IMR-90 (cell line): ENCODE measurements at regions not wholly inside any gene's neighbourhood (a gene's known extent, or its start where the extent isn't known, plus 50 kb on each side); places are given as distances from the start of the nearest gene placed in this dataset.

Experiments
- ATAC-seq: fragments of 200-7000 bp; cut with Tn5 transposase; 2 replicates; pipeline ENCODE4 v1.9.1; 2020; ENCODE audit warnings: low read depth, mild to moderate bottlenecking, moderate library complexity
- BruUV-seq: library from RNA; stranded (reverse); fragments of 400-500 nt; replicated peaks from 2 replicates; lab custom pipeline; 2021; lab: Mats Ljungman, UMichigan
- CTCF ChIA-PET: fragments of 300-600 bp; formaldehyde crosslinking; extraction: SDS; loops from one replicate; lab custom pipeline; 2021; ENCODE audit warnings: antibody characterized with exemption; lab: Yijun Ruan, JAX
- POLR2A ChIA-PET: fragments of 300-600 bp; sonication (Branson Sonifier 250); formaldehyde crosslinking; loops from one replicate; lab custom pipeline; 2022; ENCODE audit warnings: antibody characterized with exemption; ENCODE audit not compliant: unreplicated experiment; lab: Charles Lee
- DNase-seq: peaks from one replicate; pipeline ENCODE4 v3.0.0; 2013
- H2AFZ ChIP-seq: replicated peaks from 2 replicates; pipeline ENCODE3; 2013; ENCODE audit warnings: low read length, mild to moderate bottlenecking; ENCODE audit not compliant: poor library complexity
- H2AK5ac ChIP-seq: 2 replicates; pipeline ENCODE4 v1.6.1; 2013; ENCODE audit warnings: low read depth, low read length, inconsistent platforms
- H2AK9ac ChIP-seq: replicated peaks from 2 replicates; pipeline ENCODE3; 2013; ENCODE audit warnings: mild to moderate bottlenecking, low read depth, low read length, moderate library complexity; ENCODE audit not compliant: poor library complexity
- H2BK120ac ChIP-seq: 2 replicates; pipeline ENCODE4 v1.6.1; 2013; ENCODE audit warnings: low read depth, low read length, inconsistent platforms
- H2BK15ac ChIP-seq: 3 replicates; pipeline ENCODE4 v1.6.1; 2013; ENCODE audit warnings: low read depth, low read length, inconsistent platforms
- H2BK20ac ChIP-seq: 2 replicates; pipeline ENCODE4 v1.6.1; 2013; ENCODE audit warnings: low read depth, mild to moderate bottlenecking, inconsistent platforms, low read length, moderate library complexity
- H2BK5ac ChIP-seq: 2 replicates; pipeline ENCODE4 v1.6.1; 2013; ENCODE audit warnings: mild to moderate bottlenecking, low read depth, low read length, inconsistent platforms; ENCODE audit not compliant: poor library complexity, severe bottlenecking
- H3K14ac ChIP-seq: replicated peaks from 2 replicates; pipeline ENCODE4 v1.6.1; 2013; ENCODE audit warnings: low read depth, low read length, inconsistent platforms
- H3K18ac ChIP-seq: 2 replicates; pipeline ENCODE4 v1.6.1; 2013; ENCODE audit warnings: low read depth, low read length, control low read depth
- H3K23ac ChIP-seq: 2 replicates; pipeline ENCODE4 v1.6.1; 2013; ENCODE audit warnings: low read depth, low read length, inconsistent platforms
- H3K27ac ChIP-seq: 2 replicates; pipeline ENCODE4 v1.5.1; 2013; ENCODE audit warnings: mild to moderate bottlenecking, control low read depth, low read length; ENCODE audit not compliant: insufficient read depth
- H3K27me3 ChIP-seq: 2 replicates; pipeline ENCODE4 v1.6.1; 2013; ENCODE audit warnings: low read length; ENCODE audit not compliant: control insufficient read depth, insufficient read depth
- H3K36me3 ChIP-seq: 2 replicates; pipeline ENCODE4 v1.6.1; 2013; ENCODE audit warnings: low read length, mixed read lengths; ENCODE audit not compliant: control insufficient read depth, insufficient read depth
- H3K4ac ChIP-seq: 2 replicates; pipeline ENCODE4 v1.6.1; 2013; ENCODE audit warnings: low read depth, low read length, inconsistent platforms
- H3K4me1 ChIP-seq: 2 replicates; pipeline ENCODE4 v1.6.1; 2013; ENCODE audit warnings: low read length, mixed read lengths; ENCODE audit not compliant: control insufficient read depth, insufficient read depth
- H3K4me2 ChIP-seq: 2 replicates; pipeline ENCODE4 v1.6.1; 2013; ENCODE audit warnings: low read depth, mild to moderate bottlenecking, control low read depth, low read length, moderate library complexity
- H3K4me3 ChIP-seq: 2 replicates; pipeline ENCODE4 v1.5.1; 2013; ENCODE audit warnings: low read depth, mild to moderate bottlenecking, control low read depth, low read length, moderate library complexity; ENCODE audit not compliant: insufficient read depth
- H3K56ac ChIP-seq: 2 replicates; pipeline ENCODE4 v1.6.1; 2013; ENCODE audit warnings: low read length, inconsistent platforms; ENCODE audit not compliant: insufficient read depth; ENCODE audit errors: extremely low read depth
- H3K79me1 ChIP-seq, 2 experiments: 2 replicates each; pipeline ENCODE4 v1.6.1; 2013; ENCODE audit warnings: low read length in 2 of 2, inconsistent platforms in 1 of 2, low read depth in 1 of 2
- H3K9ac ChIP-seq: 2 replicates; pipeline ENCODE4 v1.6.1; 2013; ENCODE audit warnings: low read depth, low read length, control low read depth
- H3K9me1 ChIP-seq: 2 replicates; pipeline ENCODE4 v1.6.1; 2013; ENCODE audit warnings: low read length, inconsistent platforms; ENCODE audit not compliant: insufficient read depth
- H3K9me3 ChIP-seq: 2 replicates; pipeline ENCODE4 v1.6.1; 2013; ENCODE audit warnings: low read length; ENCODE audit not compliant: control insufficient read depth, insufficient read depth
- H4K20me1 ChIP-seq: 2 replicates; pipeline ENCODE4 v1.6.1; 2013; ENCODE audit warnings: low read length, inconsistent platforms; ENCODE audit not compliant: insufficient read depth
- H4K5ac ChIP-seq: 2 replicates; pipeline ENCODE4 v1.6.1; 2013; ENCODE audit warnings: mild to moderate bottlenecking, low read depth, low read length, control low read depth
- H4K8ac ChIP-seq, 2 experiments: 2 replicates each; pipeline ENCODE4 v1.6.1; 2013; ENCODE audit warnings: low read depth in 2 of 2, low read length in 2 of 2, control low read depth in 1 of 2, inconsistent platforms in 1 of 2
- H4K91ac ChIP-seq: 2 replicates; pipeline ENCODE4 v1.6.1; 2013; ENCODE audit warnings: low read depth, low read length, inconsistent platforms; ENCODE audit not compliant: insufficient read depth
- BHLHE40 ChIP-seq: fragments of 150-350 bp; IDR thresholded peaks from 2 replicates; pipeline ENCODE4 v1.6.1; 2016; ENCODE audit warnings: mild to moderate bottlenecking, low read depth, low read length
- CEBPB ChIP-seq: IDR thresholded peaks from 2 replicates; pipeline ENCODE4 v1.6.1; 2012; ENCODE audit warnings: low read depth, low read length, improper control_type of control experiment
- CHD1 ChIP-seq: IDR thresholded peaks from 2 replicates; pipeline ENCODE4 v1.6.1; 2012; ENCODE audit warnings: low read depth, low read length, improper control_type of control experiment
- FOS ChIP-seq: fragments of 150-350 bp; IDR thresholded peaks from 2 replicates; pipeline ENCODE4 v1.6.1; 2016; ENCODE audit warnings: low read depth, low read length
- MAFK ChIP-seq: IDR thresholded peaks from 2 replicates; pipeline ENCODE4 v1.6.1; 2012; ENCODE audit warnings: low read depth, low read length, improper control_type of control experiment
- MAZ ChIP-seq: IDR thresholded peaks from 2 replicates; pipeline ENCODE4 v1.6.1; 2012; ENCODE audit warnings: low read depth, mild to moderate bottlenecking, low read length, improper control_type of control experiment, moderate library complexity, borderline replicate concordance
- MXI1 ChIP-seq: IDR thresholded peaks from 2 replicates; pipeline ENCODE4 v1.6.1; 2012; ENCODE audit warnings: low read depth, mild to moderate bottlenecking, low read length, moderate library complexity, borderline replicate concordance
- POLR2A ChIP-seq: IDR thresholded peaks from 2 replicates; pipeline ENCODE4 v1.6.1; 2012; ENCODE audit warnings: mild to moderate bottlenecking, low read depth, low read length
- RAD21 ChIP-seq: IDR thresholded peaks from 2 replicates; pipeline ENCODE4 v1.6.1; 2012; ENCODE audit warnings: low read length, improper control_type of control experiment
- RCOR1 ChIP-seq: IDR thresholded peaks from 2 replicates; pipeline ENCODE4 v1.6.1; 2012; ENCODE audit warnings: mild to moderate bottlenecking, low read length, improper control_type of control experiment; ENCODE audit not compliant: insufficient replicate concordance
- RFX5 ChIP-seq: IDR thresholded peaks from 2 replicates; pipeline ENCODE4 v1.8.0; 2012; ENCODE audit warnings: low read depth, mild to moderate bottlenecking, low read length, moderate library complexity
- SMC3 ChIP-seq: fragments of 150-350 bp; IDR thresholded peaks from 2 replicates; pipeline ENCODE4 v1.6.1; 2016; ENCODE audit warnings: low read depth, mild to moderate bottlenecking, antibody characterized with exemption, low read length, moderate library complexity
- WGBS, 2 experiments: methylation state at CpG; one replicate each; pipeline versions ENCODE4 v1.1.5 to v1.1.7; 2013; ENCODE audit warnings: missing lambda C conversion rate in 2 of 2; ENCODE audit not compliant: insufficient read length in 1 of 2; ENCODE audit errors: extremely low coverage in 2 of 2; 5-methylcytosine and 5-hydroxymethylcytosine counted together
- dilution Hi-C: fragments of 300-500 bp; cut with HindIII; formaldehyde crosslinking; loops from one replicate; pipeline ENCODE4 v1.14.3; 2018; ENCODE audit warnings: low sequenced_read_pairs; ENCODE audit not compliant: unreplicated experiment
- in situ Hi-C: fragments of 300-500 bp; cut with MboI; formaldehyde crosslinking; loops from 3 replicates; pipeline ENCODE4 v1.14.3; 2019; ENCODE audit warnings: low sequenced_read_pairs, inconsistent platforms, mixed read lengths
- intact Hi-C: fragments of 100-400 bp; cut with micrococcal nuclease; formaldehyde crosslinking; loops from 2 replicates; pipeline ENCODE4 v1.10.0; 2022
- TF ChIP-seq, protein P1 (sequence below): fragments of 150-350 bp; IDR thresholded peaks from 2 replicates; pipeline ENCODE4 v1.6.1; 2017; ENCODE audit warnings: mild to moderate bottlenecking, antibody characterized with exemption, low read length, low read depth
- TF ChIP-seq, protein P2 (sequence below): conservative IDR thresholded peaks from 2 replicates; pipeline ENCODE4 v1.5.1; 2012; ENCODE audit warnings: mild to moderate bottlenecking, low read depth, low read length, improper control_type of control experiment
- TF ChIP-seq, protein P3 (sequence below): fragments of 150-350 bp; IDR thresholded peaks from 2 replicates; pipeline ENCODE4 v1.6.1; 2016; ENCODE audit warnings: low read depth, mild to moderate bottlenecking, low read length, moderate library complexity, borderline replicate concordance

DNA sequence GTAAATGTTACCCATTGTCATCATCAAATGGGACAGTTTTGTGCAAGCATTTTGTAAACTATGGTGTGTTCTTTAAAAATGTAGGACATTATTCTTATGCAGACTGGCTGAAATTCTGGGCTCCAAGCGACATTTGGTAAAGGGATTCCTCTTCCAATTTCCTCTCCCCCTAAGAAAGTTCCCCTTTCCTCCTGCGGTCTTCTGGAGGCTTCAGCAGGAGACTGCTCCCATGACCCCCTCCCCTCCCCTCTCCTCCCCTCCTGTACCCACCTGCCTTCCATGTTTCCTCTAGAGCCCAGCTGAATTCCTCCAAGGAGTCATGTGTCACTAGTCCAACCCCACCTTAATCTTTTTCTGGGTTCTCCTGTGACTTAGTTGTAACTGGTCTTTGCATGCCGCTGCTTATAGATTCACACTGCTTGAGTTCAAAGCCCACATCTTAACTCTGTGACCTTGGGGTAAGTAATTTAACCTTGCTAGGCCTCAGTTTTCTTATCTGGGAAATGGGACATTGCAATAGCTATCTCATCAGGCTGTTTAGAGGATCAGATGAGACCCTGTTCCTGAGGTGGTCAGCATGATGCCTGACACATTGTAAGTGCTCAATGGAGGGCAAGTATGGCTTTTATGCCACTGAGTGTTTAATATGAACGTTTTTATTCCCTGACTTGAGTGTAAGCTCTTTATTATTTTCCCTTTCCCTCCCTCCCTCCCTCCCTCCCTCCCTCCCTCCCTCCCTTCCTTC lies 69.9 kb upstream of the WDR26 start:
- Histone ChIP-seq H3K4me3 (no peak overlapping the region), H3K23ac (peak overlapping the region; percentile 82; the same call in 1 of the 2 replicates), H4K20me1 (no peaks in the 10 kb centered on the region), H2AK5ac (peak overlapping the region; percentile 44), H3K36me3 (no peaks in the 10 kb centered on the region), H4K8ac (peak overlapping the region; percentile 85 to 91; a peak in 2 of 4 replicates), H2BK5ac (no peak overlapping the region), H3K9me3 (no peaks in the 10 kb centered on the region), H3K56ac (no peak overlapping the region), H3K27me3 (no peaks in the 10 kb centered on the region), H3K14ac (peak overlapping the region; percentile 68; the same call in 1 of the 2 replicates), H4K91ac (peak overlapping the region; percentile 78; the same call in 1 of the 2 replicates), H2AK9ac (no peak overlapping the region), H3K79me1 (0 out of 4 replicates have a peak, but pooled peaks cover 0 to 2% of the 10 kb centered on the region in 2 experiments), H2AFZ (no peak overlapping the region), H3K4ac (peak overlapping the region; percentile 84), H3K9ac (no peak overlapping the region), H4K5ac (no peak overlapping the region), H2BK15ac (peak overlapping the region; percentile 96; the same call in 2 of the 3 replicates), H3K9me1 (peaks cover 10% of the 10 kb centered on the region; the same call in 1 of the 2 replicates), H2BK20ac (peak overlapping the region; percentile 16; the same call in 1 of the 2 replicates), H3K4me1 (peaks cover 26% of the 10 kb centered on the region), H3K4me2 (no peak overlapping the region), H3K18ac (peak overlapping the region; percentile 72; the same call in 1 of the 2 replicates), H2BK120ac (peak overlapping the region; percentile 84; the same call in 1 of the 2 replicates), H3K27ac (no peak overlapping the region)
- intact Hi-C loops (no loop called here), in situ Hi-C loops (no loop called here), dilution Hi-C loops (no loop called here)
- ChIA-PET POLR2A (no interaction called here), CTCF (no interaction called here)
- BruUV-seq: no TSS peak
- DNase-seq (no peak), ATAC-seq (no peak)
- WGBS, 2 experiments: no CpG with 5 or more reads among the region's 4 CpGs
- TF ChIP-seq CHD1: no peak
- TF ChIP-seq FOS: no peak
- TF ChIP-seq CEBPB: no peak
- no peak for TF ChIP-seq MXI1
- TF ChIP-seq, protein P1, sequence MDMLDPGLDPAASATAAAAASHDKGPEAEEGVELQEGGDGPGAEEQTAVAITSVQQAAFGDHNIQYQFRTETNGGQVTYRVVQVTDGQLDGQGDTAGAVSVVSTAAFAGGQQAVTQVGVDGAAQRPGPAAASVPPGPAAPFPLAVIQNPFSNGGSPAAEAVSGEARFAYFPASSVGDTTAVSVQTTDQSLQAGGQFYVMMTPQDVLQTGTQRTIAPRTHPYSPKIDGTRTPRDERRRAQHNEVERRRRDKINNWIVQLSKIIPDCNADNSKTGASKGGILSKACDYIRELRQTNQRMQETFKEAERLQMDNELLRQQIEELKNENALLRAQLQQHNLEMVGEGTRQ: no peak
- no peak for TF ChIP-seq RFX5
- TF ChIP-seq RAD21: no peak
- no peak for TF ChIP-seq SMC3
- no peak for TF ChIP-seq MAZ
- TF ChIP-seq MAFK: no peak
- TF ChIP-seq, protein P2, sequence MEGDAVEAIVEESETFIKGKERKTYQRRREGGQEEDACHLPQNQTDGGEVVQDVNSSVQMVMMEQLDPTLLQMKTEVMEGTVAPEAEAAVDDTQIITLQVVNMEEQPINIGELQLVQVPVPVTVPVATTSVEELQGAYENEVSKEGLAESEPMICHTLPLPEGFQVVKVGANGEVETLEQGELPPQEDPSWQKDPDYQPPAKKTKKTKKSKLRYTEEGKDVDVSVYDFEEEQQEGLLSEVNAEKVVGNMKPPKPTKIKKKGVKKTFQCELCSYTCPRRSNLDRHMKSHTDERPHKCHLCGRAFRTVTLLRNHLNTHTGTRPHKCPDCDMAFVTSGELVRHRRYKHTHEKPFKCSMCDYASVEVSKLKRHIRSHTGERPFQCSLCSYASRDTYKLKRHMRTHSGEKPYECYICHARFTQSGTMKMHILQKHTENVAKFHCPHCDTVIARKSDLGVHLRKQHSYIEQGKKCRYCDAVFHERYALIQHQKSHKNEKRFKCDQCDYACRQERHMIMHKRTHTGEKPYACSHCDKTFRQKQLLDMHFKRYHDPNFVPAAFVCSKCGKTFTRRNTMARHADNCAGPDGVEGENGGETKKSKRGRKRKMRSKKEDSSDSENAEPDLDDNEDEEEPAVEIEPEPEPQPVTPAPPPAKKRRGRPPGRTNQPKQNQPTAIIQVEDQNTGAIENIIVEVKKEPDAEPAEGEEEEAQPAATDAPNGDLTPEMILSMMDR: no peak
- TF ChIP-seq, protein P3, sequence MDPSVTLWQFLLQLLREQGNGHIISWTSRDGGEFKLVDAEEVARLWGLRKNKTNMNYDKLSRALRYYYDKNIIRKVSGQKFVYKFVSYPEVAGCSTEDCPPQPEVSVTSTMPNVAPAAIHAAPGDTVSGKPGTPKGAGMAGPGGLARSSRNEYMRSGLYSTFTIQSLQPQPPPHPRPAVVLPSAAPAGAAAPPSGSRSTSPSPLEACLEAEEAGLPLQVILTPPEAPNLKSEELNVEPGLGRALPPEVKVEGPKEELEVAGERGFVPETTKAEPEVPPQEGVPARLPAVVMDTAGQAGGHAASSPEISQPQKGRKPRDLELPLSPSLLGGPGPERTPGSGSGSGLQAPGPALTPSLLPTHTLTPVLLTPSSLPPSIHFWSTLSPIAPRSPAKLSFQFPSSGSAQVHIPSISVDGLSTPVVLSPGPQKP: no peak
- no peak for TF ChIP-seq POLR2A
- TF ChIP-seq RCOR1: no peak
- no peak for TF ChIP-seq BHLHE40
